ENCODE measurements at regions not wholly inside any gene's neighbourhood (a gene's known extent, or its start where the extent isn't known, plus 50 kb on each side); places are given as distances from the start of the nearest gene placed in this dataset.

GRCh38 chr10:44242091-44242490, 142.8 kb downstream of the CXCL12 start:
- no peaks in the 10 kb centered on the region for H3K27me3 ChIP-seq (ENCODE audit: insufficient read depth, low read length, poor library complexity)
- no peak overlapping the region for H2AFZ ChIP-seq (ENCODE audit: low read depth, low read length)
- no peak overlapping the region for H3K4me3 ChIP-seq (ENCODE audit: low read depth in 1 of 2, low read length in 2 of 2)
- no peak overlapping the region for H3K27ac ChIP-seq (ENCODE audit: low read length)
- no peaks in the 10 kb centered on the region for H3K4me1 ChIP-seq (ENCODE audit: insufficient read depth, low read length)
- TF ChIP-seq, protein P1, sequence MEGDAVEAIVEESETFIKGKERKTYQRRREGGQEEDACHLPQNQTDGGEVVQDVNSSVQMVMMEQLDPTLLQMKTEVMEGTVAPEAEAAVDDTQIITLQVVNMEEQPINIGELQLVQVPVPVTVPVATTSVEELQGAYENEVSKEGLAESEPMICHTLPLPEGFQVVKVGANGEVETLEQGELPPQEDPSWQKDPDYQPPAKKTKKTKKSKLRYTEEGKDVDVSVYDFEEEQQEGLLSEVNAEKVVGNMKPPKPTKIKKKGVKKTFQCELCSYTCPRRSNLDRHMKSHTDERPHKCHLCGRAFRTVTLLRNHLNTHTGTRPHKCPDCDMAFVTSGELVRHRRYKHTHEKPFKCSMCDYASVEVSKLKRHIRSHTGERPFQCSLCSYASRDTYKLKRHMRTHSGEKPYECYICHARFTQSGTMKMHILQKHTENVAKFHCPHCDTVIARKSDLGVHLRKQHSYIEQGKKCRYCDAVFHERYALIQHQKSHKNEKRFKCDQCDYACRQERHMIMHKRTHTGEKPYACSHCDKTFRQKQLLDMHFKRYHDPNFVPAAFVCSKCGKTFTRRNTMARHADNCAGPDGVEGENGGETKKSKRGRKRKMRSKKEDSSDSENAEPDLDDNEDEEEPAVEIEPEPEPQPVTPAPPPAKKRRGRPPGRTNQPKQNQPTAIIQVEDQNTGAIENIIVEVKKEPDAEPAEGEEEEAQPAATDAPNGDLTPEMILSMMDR (IDR thresholded peaks at IDR 0.05; ENCODE audit: borderline replicate concordance, extremely low read depth, low read length, poor library complexity, severe bottlenecking), result no peak
- TF ChIP-seq EZH2 (IDR thresholded peaks at IDR 0.05; ENCODE audit: borderline replicate concordance, low read depth, low read length, severe bottlenecking), result no peak
- H4K20me1 ChIP-seq (ENCODE audit: insufficient read depth, low read length), result no peaks in the 10 kb centered on the region
- H3K9me3 ChIP-seq (ENCODE audit: insufficient read depth, low read length, severe bottlenecking), result no peaks in the 10 kb centered on the region
- ATAC-seq (ENCODE audit: insufficient read depth, low read depth) (no peak), DNase-seq (no peak)
- H3K9ac ChIP-seq (ENCODE audit: low read depth, low read length), result no peak overlapping the region
- no peaks in the 10 kb centered on the region for H3K79me2 ChIP-seq (ENCODE audit: insufficient read depth, low read length)
- H3K36me3 ChIP-seq (ENCODE audit: insufficient read depth, low read length), result no peaks in the 10 kb centered on the region
- no peak overlapping the region for H3K4me2 ChIP-seq (ENCODE audit: insufficient read depth, low read length)

DNA sequence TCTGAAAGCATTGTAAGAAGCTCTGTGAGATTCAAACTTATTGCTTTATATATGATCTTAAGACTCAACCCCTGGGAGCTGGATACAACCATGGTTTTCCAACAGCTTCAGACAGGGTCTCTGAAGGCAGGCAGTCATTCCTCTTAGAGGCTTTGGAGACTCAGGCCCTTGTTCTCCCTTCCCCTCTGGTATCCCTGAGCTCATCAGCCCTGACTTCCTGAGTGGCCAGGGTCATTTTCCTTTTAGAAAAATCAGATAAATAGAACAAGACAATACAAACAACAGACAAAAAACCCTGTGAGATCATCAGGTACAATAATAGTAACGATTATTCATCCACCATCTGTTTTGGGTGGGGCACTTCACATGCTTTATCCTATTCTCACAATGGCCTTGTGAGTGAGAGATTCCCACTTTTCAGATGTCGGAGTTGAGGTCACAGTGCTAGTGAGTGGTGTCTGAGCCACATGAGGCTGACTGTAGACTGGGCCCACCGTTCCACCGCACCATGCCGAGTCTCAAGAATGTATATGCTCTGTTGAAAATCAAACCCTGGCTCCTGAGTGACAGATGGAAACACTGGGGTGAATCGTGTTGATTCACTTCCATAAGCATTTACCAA, 144.2 kb downstream of the CXCL12 start:
- Histone ChIP-seq H2AFZ (ENCODE audit: low read depth, low read length) (no peak overlapping the region), H3K4me3 (ENCODE audit: low read depth in 1 of 2, low read length in 2 of 2) (no peak overlapping the region), H3K9ac (ENCODE audit: low read depth, low read length) (no peak overlapping the region), H3K27me3 (ENCODE audit: insufficient read depth, low read length, poor library complexity) (no peaks in the 10 kb centered on the region), H3K4me2 (ENCODE audit: insufficient read depth, low read length) (no peak overlapping the region), H3K4me1 (ENCODE audit: insufficient read depth, low read length) (no peaks in the 10 kb centered on the region), H3K36me3 (ENCODE audit: insufficient read depth, low read length) (no peaks in the 10 kb centered on the region), H3K27ac (ENCODE audit: low read length) (no peak overlapping the region), H3K9me3 (ENCODE audit: insufficient read depth, low read length, severe bottlenecking) (no peaks in the 10 kb centered on the region), H3K79me2 (ENCODE audit: insufficient read depth, low read length) (no peaks in the 10 kb centered on the region), H4K20me1 (ENCODE audit: insufficient read depth, low read length) (no peaks in the 10 kb centered on the region)
- ATAC-seq (ENCODE audit: insufficient read depth, low read depth) (no peak), DNase-seq (no peak)
- TF ChIP-seq, protein P1 (IDR thresholded peaks at IDR 0.05; ENCODE audit: borderline replicate concordance, extremely low read depth, low read length, poor library complexity, severe bottlenecking), result no peak
- TF ChIP-seq EZH2 (IDR thresholded peaks at IDR 0.05; ENCODE audit: borderline replicate concordance, low read depth, low read length, severe bottlenecking), result no peak

DNA sequence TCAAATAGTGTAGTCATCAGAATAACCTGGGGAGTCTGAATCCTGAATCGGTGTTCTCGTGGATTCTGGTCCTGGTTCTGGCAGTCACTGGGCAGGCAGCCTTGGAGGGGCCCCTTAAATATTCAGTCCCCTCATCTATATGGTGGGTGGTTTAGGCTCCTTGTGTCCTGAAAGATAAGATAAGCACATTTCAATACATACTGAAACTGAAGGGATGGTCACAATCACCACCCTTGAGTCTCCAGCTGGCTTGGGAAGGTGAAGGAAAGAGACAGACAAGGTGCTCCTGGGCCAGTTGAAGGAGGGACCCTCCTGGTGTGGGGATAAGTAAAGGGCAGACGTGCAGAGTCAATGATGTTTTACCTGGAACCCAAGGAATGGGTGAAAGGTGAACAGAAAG, 146.7 kb downstream of the CXCL12 start:
- Histone ChIP-seq H3K9me3 (ENCODE audit: insufficient read depth, low read length, severe bottlenecking) (no peaks in the 10 kb centered on the region), H3K27me3 (ENCODE audit: insufficient read depth, low read length, poor library complexity) (no peaks in the 10 kb centered on the region), H3K9ac (ENCODE audit: low read depth, low read length) (no peak overlapping the region), H3K27ac (ENCODE audit: low read length) (no peak overlapping the region), H3K4me3 (ENCODE audit: low read depth in 1 of 2, low read length in 2 of 2) (no peak overlapping the region), H3K4me1 (ENCODE audit: insufficient read depth, low read length) (no peaks in the 10 kb centered on the region), H3K4me2 (ENCODE audit: insufficient read depth, low read length) (no peak overlapping the region), H3K79me2 (ENCODE audit: insufficient read depth, low read length) (no peaks in the 10 kb centered on the region), H3K36me3 (ENCODE audit: insufficient read depth, low read length) (no peaks in the 10 kb centered on the region), H4K20me1 (ENCODE audit: insufficient read depth, low read length) (no peaks in the 10 kb centered on the region), H2AFZ (ENCODE audit: low read depth, low read length) (no peak overlapping the region)
- DNase-seq (no peak), ATAC-seq (ENCODE audit: insufficient read depth, low read depth) (no peak)
- no peak for TF ChIP-seq EZH2 (IDR thresholded peaks at IDR 0.05; ENCODE audit: borderline replicate concordance, low read depth, low read length, severe bottlenecking)
- TF ChIP-seq, protein P1 (IDR thresholded peaks at IDR 0.05; ENCODE audit: borderline replicate concordance, extremely low read depth, low read length, poor library complexity, severe bottlenecking), result no peak
